KMS-11 (cell line): ENCODE measurements at regions not wholly inside any gene's neighbourhood (a gene's known extent, or its start where the extent isn't known, plus 50 kb on each side); places are given as distances from the start of the nearest gene placed in this dataset.

Experiments
- H2AFZ ChIP-seq: fragments of 200-600 bp; sonication (generic); 2 replicates; pipeline ENCODE4 v1.6.1; 2016; ENCODE audit warnings: antibody characterized with exemption, mixed run types, low read depth
- H3K27ac ChIP-seq: fragments of 200-600 bp; sonication (generic); 2 replicates; pipeline ENCODE4 v1.6.1; 2016; ENCODE audit warnings: mild to moderate bottlenecking, mixed run types
- H3K27me3 ChIP-seq: fragments of 200-600 bp; sonication (generic); 2 replicates; pipeline ENCODE4 v1.6.1; 2017; ENCODE audit warnings: mild to moderate bottlenecking, low read depth, mixed run types, moderate library complexity; ENCODE audit not compliant: insufficient read depth
- H3K36me3 ChIP-seq: fragments of 200-600 bp; sonication (generic); 2 replicates; pipeline ENCODE4 v1.6.1; 2017; ENCODE audit warnings: mild to moderate bottlenecking, mixed run types; ENCODE audit not compliant: insufficient read depth
- H3K4me1 ChIP-seq: fragments of 200-600 bp; sonication (generic); 2 replicates; pipeline ENCODE4 v1.6.1; 2016; ENCODE audit warnings: mild to moderate bottlenecking, low read depth, mixed run types; ENCODE audit not compliant: poor library complexity, severe bottlenecking
- H3K4me2 ChIP-seq: fragments of 200-600 bp; sonication (generic); 2 replicates; pipeline ENCODE4 v1.7.0; 2016; ENCODE audit warnings: mild to moderate bottlenecking, mixed run types
- H3K4me3 ChIP-seq: fragments of 200-600 bp; sonication (generic); IDR thresholded peaks from 2 replicates; pipeline ENCODE4 v1.6.1; 2017; ENCODE audit warnings: low read depth, low read length, mixed read lengths; ENCODE audit not compliant: insufficient read depth
- H3K79me2 ChIP-seq: fragments of 200-600 bp; sonication (generic); 2 replicates; pipeline ENCODE4 v1.6.1; 2016; ENCODE audit warnings: low read depth, mixed run types; ENCODE audit not compliant: insufficient read depth
- H3K9ac ChIP-seq: fragments of 200-600 bp; sonication (generic); 2 replicates; pipeline ENCODE4 v1.6.1; 2016; ENCODE audit warnings: mild to moderate bottlenecking, mixed run types
- H4K20me1 ChIP-seq: fragments of 200-600 bp; sonication (generic); 2 replicates; pipeline ENCODE4 v1.6.1; 2016; ENCODE audit warnings: mild to moderate bottlenecking, mixed run types; ENCODE audit not compliant: insufficient read depth
- TF ChIP-seq, protein P1 (sequence below): fragments of 200-600 bp; sonication (generic); conservative IDR thresholded peaks from 2 replicates; pipeline ENCODE4 v1.6.1; 2017; ENCODE audit warnings: low read depth, mild to moderate bottlenecking, antibody characterized with exemption, low read length, moderate library complexity, mixed read lengths

DNA sequence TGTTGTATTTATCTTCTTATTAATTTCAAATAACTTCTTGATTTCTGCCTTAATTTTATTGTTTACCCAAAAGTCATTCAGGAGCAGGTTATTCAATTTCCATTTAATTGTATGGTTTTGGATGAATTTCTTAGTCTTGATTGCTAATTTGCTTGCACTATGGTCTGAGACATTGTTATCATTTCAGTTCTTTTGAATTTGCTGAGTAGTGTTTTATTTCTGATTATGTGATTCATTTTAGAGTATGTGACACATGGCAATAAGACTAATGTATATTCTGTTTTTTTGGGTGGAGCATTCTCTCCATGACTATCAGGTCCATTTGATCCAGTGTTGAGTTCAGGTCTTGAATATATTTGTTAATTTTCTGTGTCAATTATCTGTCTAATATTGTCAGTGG lies 236.7 kb downstream of the EDA2R start:
- no peak overlapping the region for H3K4me3 ChIP-seq
- H3K79me2 ChIP-seq = no peaks in the 10 kb centered on the region
- no peak overlapping the region for H2AFZ ChIP-seq
- no peak overlapping the region for H3K9ac ChIP-seq
- TF ChIP-seq, protein P1, sequence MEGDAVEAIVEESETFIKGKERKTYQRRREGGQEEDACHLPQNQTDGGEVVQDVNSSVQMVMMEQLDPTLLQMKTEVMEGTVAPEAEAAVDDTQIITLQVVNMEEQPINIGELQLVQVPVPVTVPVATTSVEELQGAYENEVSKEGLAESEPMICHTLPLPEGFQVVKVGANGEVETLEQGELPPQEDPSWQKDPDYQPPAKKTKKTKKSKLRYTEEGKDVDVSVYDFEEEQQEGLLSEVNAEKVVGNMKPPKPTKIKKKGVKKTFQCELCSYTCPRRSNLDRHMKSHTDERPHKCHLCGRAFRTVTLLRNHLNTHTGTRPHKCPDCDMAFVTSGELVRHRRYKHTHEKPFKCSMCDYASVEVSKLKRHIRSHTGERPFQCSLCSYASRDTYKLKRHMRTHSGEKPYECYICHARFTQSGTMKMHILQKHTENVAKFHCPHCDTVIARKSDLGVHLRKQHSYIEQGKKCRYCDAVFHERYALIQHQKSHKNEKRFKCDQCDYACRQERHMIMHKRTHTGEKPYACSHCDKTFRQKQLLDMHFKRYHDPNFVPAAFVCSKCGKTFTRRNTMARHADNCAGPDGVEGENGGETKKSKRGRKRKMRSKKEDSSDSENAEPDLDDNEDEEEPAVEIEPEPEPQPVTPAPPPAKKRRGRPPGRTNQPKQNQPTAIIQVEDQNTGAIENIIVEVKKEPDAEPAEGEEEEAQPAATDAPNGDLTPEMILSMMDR = no peak
- H3K36me3 ChIP-seq = no peaks in the 10 kb centered on the region
- peaks cover 4% of the 10 kb centered on the region for H3K4me1 ChIP-seq
- H3K27me3 ChIP-seq = no peaks in the 10 kb centered on the region
- no peak overlapping the region for H3K4me2 ChIP-seq
- H3K27ac ChIP-seq = no peak overlapping the region
- no peaks in the 10 kb centered on the region for H4K20me1 ChIP-seq

DNA sequence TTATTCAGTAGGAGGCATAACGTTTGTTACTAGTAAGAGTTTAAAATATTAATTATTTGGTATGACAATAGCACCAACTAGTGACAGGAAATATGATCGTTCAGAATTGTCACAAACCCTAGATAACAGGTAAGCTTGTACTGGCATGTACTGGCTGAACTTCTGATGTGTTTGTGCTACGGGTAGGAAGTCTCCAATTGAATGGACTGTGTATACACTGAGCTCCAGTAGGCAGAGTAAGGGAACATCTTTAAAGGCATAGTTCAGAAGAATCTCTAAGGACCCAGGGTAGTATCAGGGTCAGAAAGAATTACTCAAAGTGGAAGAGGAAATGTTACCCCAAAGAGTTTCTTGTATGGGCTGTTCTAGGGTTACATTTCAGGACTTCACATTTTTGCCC lies 230.4 kb downstream of the EDA2R start:
- no peaks in the 10 kb centered on the region for H3K27me3 ChIP-seq
- TF ChIP-seq, protein P1 = peak; percentile 27; the same call in 1 of the 2 replicates
- no peak overlapping the region for H3K4me3 ChIP-seq
- no peak overlapping the region for H3K4me2 ChIP-seq
- no peak overlapping the region for H3K27ac ChIP-seq
- H3K4me1 ChIP-seq = no peaks in the 10 kb centered on the region
- H4K20me1 ChIP-seq = no peaks in the 10 kb centered on the region
- no peaks in the 10 kb centered on the region for H3K36me3 ChIP-seq
- no peak overlapping the region for H2AFZ ChIP-seq
- H3K79me2 ChIP-seq = no peaks in the 10 kb centered on the region
- no peak overlapping the region for H3K9ac ChIP-seq

DNA sequence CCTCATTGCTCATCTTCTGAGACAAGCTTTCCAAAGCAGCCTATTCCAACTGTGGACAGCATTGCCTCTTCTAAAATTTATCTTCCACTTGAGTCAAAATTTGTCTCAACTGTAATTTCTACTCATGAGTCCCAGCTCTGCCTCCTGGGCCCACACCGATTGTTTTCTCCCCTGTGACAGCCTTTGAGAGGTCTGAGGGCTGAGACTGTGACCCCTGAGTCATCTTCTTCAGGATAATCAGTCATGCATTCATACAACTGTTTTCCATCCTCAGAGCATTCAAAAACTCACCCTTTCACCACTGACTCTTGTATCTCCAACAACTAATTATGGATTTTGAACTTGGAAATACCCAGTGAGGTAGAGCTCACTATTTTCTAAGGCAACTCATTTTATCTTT lies 228.1 kb downstream of the EDA2R start:
- Histone ChIP-seq H3K4me1 (no peaks in the 10 kb centered on the region), H3K27ac (no peak overlapping the region), H3K9ac (no peak overlapping the region), H3K36me3 (no peaks in the 10 kb centered on the region), H3K79me2 (no peaks in the 10 kb centered on the region), H4K20me1 (no peaks in the 10 kb centered on the region), H3K27me3 (no peaks in the 10 kb centered on the region), H3K4me3 (no peak overlapping the region), H3K4me2 (no peak overlapping the region), H2AFZ (no peak overlapping the region)
- TF ChIP-seq, protein P1 = no peak
